ENCODE measurements at regions not wholly inside any gene's neighbourhood (a gene's known extent, or its start where the extent isn't known, plus 50 kb on each side); places are given as distances from the start of the nearest gene placed in this dataset.

- TF ChIP-seq CTCF (conservative IDR thresholded peaks at IDR 0.05; ENCODE audit: low read depth in 2 of 2): no peak
- TF ChIP-seq ETS1 (IDR thresholded peaks at IDR 0.05): no peak
Measured at GRCh38 chr5:27797220-27797619, 758.8 kb upstream of the CDH9 start (continued).

- H3K4me1 ChIP-seq (ENCODE audit: insufficient read depth): no peaks in the 10 kb centered on the region
- TF ChIP-seq JUNB (IDR thresholded peaks at IDR 0.05; ENCODE audit: unreplicated experiment) (no peak), ZNF331 (CRISPR knock-in tag; IDR thresholded peaks at IDR 0.05; ENCODE audit: low read depth) (no peak)
- H3K27ac ChIP-seq (ENCODE audit: low read depth): no peak overlapping the region
- DNase-seq (ENCODE audit: low spot score) (no peak), ATAC-seq (no peak)
- no peaks in the 10 kb centered on the region for H4K20me1 ChIP-seq (replicated peaks; ENCODE audit: insufficient read depth)
- Mint-ChIP-seq H3K4me1 (no peaks in the 10 kb centered on the region), H3K4me3 (no peak overlapping the region), H3K9me3 (no peaks in the 10 kb centered on the region), H3K27ac (no peak overlapping the region), H3K27me3 (ENCODE audit: insufficient read depth, low read depth, poor library complexity) (no peaks in the 10 kb centered on the region), H3K36me3 (ENCODE audit: low read depth) (no peaks in the 10 kb centered on the region)
- H3K9me2 ChIP-seq (ENCODE audit: insufficient read depth): no peaks in the 10 kb centered on the region
- no peaks in the 10 kb centered on the region for H3K36me3 ChIP-seq (ENCODE audit: insufficient read depth)
- no peak overlapping the region for H3K4me2 ChIP-seq
- H3F3A ChIP-seq (replicated peaks; ENCODE audit: low read depth): no peaks in the 10 kb centered on the region
- H3K4me3 ChIP-seq: no peak overlapping the region
- no peaks in the 10 kb centered on the region for H3K79me2 ChIP-seq (replicated peaks; ENCODE audit: insufficient read depth)
- H2AFZ ChIP-seq: no peak overlapping the region
- no peaks in the 10 kb centered on the region for H3K27me3 ChIP-seq (ENCODE audit: insufficient read depth)
Measured at GRCh38 chr5:27788184-27788583, 749.8 kb upstream of the CDH9 start.

- no peak overlapping the region for H3K27ac ChIP-seq (ENCODE audit: low read depth)
- TF ChIP-seq REST (IDR thresholded peaks at IDR 0.05; ENCODE audit: unreplicated experiment): no peak
- no peak for TF ChIP-seq STAT1 (IDR thresholded peaks at IDR 0.05; ENCODE audit: unreplicated experiment)
- no peaks in the 10 kb centered on the region for H4K20me1 ChIP-seq (replicated peaks; ENCODE audit: insufficient read depth)
- no peaks in the 10 kb centered on the region for H3K4me1 ChIP-seq (ENCODE audit: insufficient read depth)
- H2AFZ ChIP-seq: no peak overlapping the region
- ATAC-seq (no peak), DNase-seq (ENCODE audit: low spot score) (no peak)
- Mint-ChIP-seq H3K4me1 (no peaks in the 10 kb centered on the region), H3K4me3 (no peak overlapping the region), H3K36me3 (ENCODE audit: low read depth) (no peaks in the 10 kb centered on the region), H3K9me3 (no peaks in the 10 kb centered on the region), H3K27ac (no peak overlapping the region), H3K27me3 (ENCODE audit: insufficient read depth, low read depth, poor library complexity) (no peaks in the 10 kb centered on the region)
- H3K79me2 ChIP-seq (replicated peaks; ENCODE audit: insufficient read depth): no peaks in the 10 kb centered on the region
- H3F3A ChIP-seq (replicated peaks; ENCODE audit: low read depth): no peaks in the 10 kb centered on the region
- no peak overlapping the region for H3K4me3 ChIP-seq
- H3K4me2 ChIP-seq: no peak overlapping the region
- no peaks in the 10 kb centered on the region for H3K36me3 ChIP-seq (ENCODE audit: insufficient read depth)
- H3K9me2 ChIP-seq (ENCODE audit: insufficient read depth): no peaks in the 10 kb centered on the region
- no peaks in the 10 kb centered on the region for H3K27me3 ChIP-seq (ENCODE audit: insufficient read depth)
Measured at GRCh38 chr5:27784317-27784716, 745.9 kb upstream of the CDH9 start.

Measured in GM23338 (cell line).